GM19023 (cell line): ENCODE measurements at regions not wholly inside any gene's neighbourhood (a gene's known extent, or its start where the extent isn't known, plus 50 kb on each side); places are given as distances from the start of the nearest gene placed in this dataset.

Experiments used
- ATAC-seq: cut with Tn5 transposase; IDR thresholded peaks from one replicate; pipeline ENCODE4 v1.9.1; 2021; ENCODE audit warnings: mild to moderate bottlenecking, moderate library complexity; ENCODE audit not compliant: unreplicated experiment

- ATAC-seq = no peak
These were observed 341.0 kb downstream of the SEC14L1 start for GRCh38 chr17:77481476-77482374.

- ATAC-seq = no peak
These were observed 341.8 kb downstream of the SEC14L1 start for GRCh38 chr17:77482375-77483127.

GRCh38 chr17:77483128-77483598, 342.4 kb downstream of the SEC14L1 start:
- ATAC-seq = no peak

GRCh38 chr17:77484111-77484510, 343.3 kb downstream of the SEC14L1 start:
- no peak for ATAC-seq

- no peak for ATAC-seq
These were observed 344.5 kb downstream of the SEC14L1 start for GRCh38 chr17:77485089-77485833.

- ATAC-seq = no peak
These were observed 346.5 kb downstream of the SEC14L1 start for GRCh38 chr17:77487211-77487629.

- ATAC-seq = no peak
These were observed 347.1 kb downstream of the SEC14L1 start for GRCh38 chr17:77487677-77488530.

- ATAC-seq = no peak
These were observed 347.9 kb downstream of the SEC14L1 start for GRCh38 chr17:77488531-77489238.

- no peak for ATAC-seq
These were observed 348.6 kb downstream of the SEC14L1 start for GRCh38 chr17:77489239-77489892.

GRCh38 chr17:77489893-77490255, 349.1 kb downstream of the SEC14L1 start:
- ATAC-seq = no peak

- ATAC-seq = no peak
These were observed 349.8 kb downstream of the SEC14L1 start for GRCh38 chr17:77490361-77491183.

GRCh38 chr17:77491921-77492445, 351.2 kb downstream of the SEC14L1 start:
- ATAC-seq = no peak

- no peak for ATAC-seq
These were observed 351.9 kb downstream of the SEC14L1 start for GRCh38 chr17:77492446-77493237.

GRCh38 chr17:77493238-77493820, 352.6 kb downstream of the SEC14L1 start:
- ATAC-seq = no peak

GRCh38 chr17:77493901-77494663, 353.3 kb downstream of the SEC14L1 start:
- no peak for ATAC-seq
